Left cardiac atrium (tissue), 4 donors: ENCODE measurements at regions not wholly inside any gene's neighbourhood (a gene's known extent, or its start where the extent isn't known, plus 50 kb on each side); places are given as distances from the start of the nearest gene placed in this dataset.
"Not testable (repeated sequence)": the region's sequence is repeated elsewhere in the genome, so short reads cannot be mapped to it uniquely, and the experiment has no call there.

ENCODE experiments used
- ATAC-seq, 2 donors: fragments of 200-7000 bp; cut with Tn5 transposase; one replicate each; pipeline ENCODE4 v1.9.1; 2020; ENCODE audit warnings: mild to moderate bottlenecking in 2 of 2, moderate library complexity in 2 of 2
- DNase-seq: peaks from one replicate; pipeline ENCODE4 v3.0.0-alpha.2; 2020
- intact Hi-C, 2 donors: fragments of 100-400 bp; cut with DNase I; formaldehyde crosslinking; loops; one replicate each; pipeline versions ENCODE4 v1.14.1 to v1.15.1; 2022 to 2023
- donor health status: DM: no; HTN: yes; CAD: no.
- donor health status: DM: no; HTN: yes; CAD: no; lungs with severe emphysema.
- donor health status: DM: yes; HTN: yes; CAD: no.
- donor health status: Dilated cardiomyopathy.

DNA sequence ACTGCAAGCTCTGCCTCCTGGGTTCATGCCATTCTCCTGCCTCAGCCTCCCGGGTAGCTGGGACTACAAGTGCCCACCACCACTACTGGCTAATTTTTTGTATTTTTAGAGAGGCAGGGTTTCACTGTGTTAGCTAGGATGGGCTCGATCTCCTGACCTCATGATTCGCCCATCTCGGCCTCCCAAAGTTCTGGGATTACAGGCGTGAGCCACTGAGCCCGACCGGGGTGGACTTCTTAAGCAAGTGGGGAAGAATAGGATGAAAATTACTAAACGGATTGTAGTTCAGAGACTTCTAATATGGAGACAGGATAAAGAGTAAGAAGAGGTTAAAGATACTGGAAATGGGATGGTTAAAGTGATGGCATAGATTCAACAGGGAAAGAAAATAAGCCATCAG is 132.3 kb upstream of the IRX2 start:
- DNase-seq (no peak), ATAC-seq (no peak)
- intact Hi-C loops, result no loop called here

DNA sequence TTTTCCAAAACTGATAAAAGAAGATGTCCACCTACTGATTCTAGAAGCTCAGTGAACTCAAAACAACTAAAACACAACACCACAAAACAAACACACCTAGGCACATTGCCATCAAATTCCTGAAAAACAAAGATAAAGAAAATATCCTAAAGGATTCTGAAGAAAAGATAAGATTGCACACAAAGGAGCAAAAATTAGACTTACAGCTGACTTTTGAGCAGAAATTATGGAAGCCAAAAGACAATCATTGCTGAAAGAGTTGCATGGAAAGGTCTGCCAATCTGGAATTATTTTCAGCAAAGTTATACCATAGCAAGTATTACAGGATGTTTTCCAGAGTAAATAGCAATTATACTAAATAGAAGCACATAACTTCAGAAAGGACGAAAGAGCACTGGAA is 128.2 kb upstream of the IRX2 start:
- intact Hi-C loops, result no loop called here

DNA sequence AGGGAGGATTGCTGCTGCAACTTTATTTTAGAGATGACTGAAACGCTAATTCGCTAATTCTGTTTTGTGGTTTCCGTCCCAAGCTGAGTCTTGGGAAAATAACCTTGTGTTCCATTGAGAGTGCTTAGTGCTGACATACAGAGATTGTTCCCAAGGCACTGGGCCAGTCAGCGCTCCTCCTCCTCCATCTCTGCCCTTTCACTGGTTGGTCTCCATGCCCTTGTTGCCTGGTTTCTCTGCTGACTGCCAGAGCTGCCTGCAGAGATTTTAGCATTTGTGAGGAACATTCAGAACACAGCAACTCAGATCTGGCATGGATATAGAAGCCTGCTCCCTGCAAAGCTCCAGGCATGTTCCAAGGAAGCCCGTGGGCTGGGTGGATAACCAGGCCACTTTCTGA is 126.0 kb upstream of the IRX2 start:
- ATAC-seq, result no peak
- intact Hi-C loops, result no loop called here

More for the DNA sequence above, 128.2 kb upstream of the IRX2 start:
- DNase-seq, result no peak
- no peak for ATAC-seq

DNA sequence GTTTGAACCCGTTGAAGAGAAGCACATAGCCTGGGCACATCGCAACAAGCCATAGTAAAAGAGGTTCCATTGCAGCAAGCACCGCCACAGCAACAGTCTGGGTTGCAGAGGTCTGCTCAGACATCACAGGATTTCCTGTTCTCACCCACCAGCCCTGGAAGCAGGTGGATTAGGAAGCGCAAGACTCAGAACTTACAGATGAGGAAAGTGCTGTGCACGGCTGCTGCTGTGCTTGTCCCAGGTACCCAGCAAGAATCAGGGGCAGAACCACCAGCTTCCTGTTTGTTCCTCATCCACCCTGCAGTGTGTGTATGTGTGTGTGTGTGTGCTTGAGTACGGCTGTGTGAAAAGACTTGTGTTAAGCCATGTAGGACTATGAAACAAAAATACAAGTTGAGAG is 124.7 kb upstream of the IRX2 start:
- DNase-seq, result no peak
- intact Hi-C loops, result no loop called here

More for the DNA sequence above, 126.0 kb upstream of the IRX2 start:
- no peak for DNase-seq

DNA sequence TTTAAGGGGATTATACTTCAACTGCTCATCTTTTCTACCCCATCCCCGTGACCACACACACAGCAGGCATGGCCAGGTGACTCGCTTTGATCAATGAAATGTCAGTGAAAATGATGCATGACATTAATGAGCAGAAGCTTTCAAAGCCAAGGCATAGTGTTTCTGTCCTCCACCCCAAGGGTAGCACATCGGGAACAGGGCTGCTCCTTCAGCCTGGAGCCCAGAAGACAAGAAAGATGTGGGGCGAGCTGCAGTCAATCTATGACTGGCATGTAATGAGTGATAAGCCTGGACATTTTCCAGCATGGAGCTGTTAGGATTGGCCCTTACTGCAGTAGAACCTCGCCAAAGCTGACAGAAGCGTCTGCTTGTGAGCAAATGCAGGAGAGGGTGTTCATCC is 122.6 kb upstream of the IRX2 start:
- ATAC-seq (no peak), DNase-seq (no peak)
- intact Hi-C loops, result no loop called here

More for the DNA sequence above, 124.7 kb upstream of the IRX2 start:
- ATAC-seq, result no peak

DNA sequence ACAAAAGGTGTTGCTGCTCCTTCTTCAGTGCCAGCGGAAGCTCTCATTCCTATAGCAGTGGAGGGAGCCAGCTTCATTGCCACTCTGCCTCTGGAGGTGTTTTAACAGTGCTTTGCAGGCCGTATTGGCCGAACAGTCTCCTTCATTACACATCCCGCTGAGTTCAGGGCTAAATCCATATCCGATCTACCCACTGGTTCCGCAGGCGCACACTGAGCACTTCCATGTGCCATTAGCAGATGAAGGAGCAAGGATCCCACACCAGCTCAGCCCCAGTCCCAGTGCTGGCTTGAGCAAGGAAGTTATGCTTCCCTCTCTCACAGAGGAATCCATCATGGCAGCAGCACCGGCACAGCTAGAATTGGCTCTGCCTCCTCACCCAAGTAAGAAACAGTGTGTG is 121.2 kb upstream of the IRX2 start:
- intact Hi-C loops, result no loop called here
- no peak for ATAC-seq
- no peak for DNase-seq

DNA sequence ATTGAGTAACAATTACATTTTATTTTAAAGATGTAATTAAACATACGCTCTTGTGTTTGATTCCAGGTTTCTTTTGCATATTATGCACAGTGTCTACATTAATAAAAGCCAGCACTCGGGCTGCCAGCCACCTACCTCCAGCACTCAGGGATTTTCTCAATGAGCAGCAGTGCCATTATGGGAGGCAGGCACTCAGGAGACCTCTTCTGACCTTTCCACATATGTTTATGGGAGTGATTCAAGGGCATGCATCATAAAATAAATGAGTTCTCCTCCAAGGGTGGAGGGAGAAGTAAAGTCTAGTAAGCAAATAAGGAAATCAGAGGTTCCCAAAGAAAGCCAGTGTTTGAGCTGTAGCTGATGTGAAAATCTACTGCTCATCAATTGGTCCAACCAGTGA is 119.8 kb upstream of the IRX2 start:
- no peak for DNase-seq
- intact Hi-C loops, result no loop called here
- no peak for ATAC-seq

DNA sequence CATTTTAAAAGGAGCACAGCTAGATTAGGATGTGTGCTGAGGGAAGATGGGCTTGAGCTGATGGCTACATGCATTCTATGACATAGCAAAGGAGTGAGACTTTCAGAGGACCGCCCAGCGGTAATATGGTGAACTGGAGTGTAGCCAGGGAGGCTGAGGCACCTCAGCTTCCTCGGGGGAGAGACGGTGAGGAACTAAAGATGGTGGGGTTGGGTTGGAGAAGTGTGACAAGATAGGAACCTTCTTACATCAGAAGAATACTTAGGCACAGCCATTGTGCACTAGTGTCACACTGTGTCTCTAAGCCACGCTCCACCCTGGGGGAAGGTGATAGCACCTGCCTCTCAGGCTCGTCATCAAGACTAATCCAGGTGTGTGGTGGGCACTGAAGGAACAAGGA is 118.0 kb upstream of the IRX2 start:
- intact Hi-C loops, result no loop called here
- no peak for DNase-seq

DNA sequence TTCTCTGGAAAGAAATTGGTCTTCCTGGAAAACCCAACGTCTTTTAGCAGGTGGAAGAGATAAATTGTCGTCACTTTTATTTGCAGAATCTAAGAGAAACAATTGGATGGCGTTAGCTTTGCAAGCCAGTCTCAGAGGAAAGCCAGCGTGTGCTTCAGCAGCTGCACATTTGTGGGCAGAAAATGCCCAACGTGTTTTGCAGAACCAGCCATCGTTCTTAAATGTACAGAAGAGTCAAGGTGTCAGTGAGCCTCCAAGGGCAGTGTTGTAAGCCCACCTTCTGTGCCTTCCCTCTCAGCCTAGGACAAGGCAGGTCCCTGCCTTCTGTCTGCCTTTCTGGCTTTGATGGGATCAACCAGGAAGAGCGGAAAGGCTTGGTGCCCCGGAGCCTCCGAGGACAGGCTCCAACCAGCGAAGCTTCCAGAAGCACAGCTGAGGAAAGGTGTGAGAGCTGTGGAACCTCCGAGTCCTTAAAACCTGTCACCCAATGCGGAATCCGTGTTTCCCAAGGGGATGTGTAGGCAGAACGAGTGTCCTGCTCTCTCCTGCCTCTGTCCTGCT is 116.0 kb upstream of the IRX2 start:
- intact Hi-C loops, result no loop called here
- ATAC-seq (no peak), DNase-seq (no peak)

More for the DNA sequence above, 118.0 kb upstream of the IRX2 start:
- ATAC-seq, result no peak

DNA sequence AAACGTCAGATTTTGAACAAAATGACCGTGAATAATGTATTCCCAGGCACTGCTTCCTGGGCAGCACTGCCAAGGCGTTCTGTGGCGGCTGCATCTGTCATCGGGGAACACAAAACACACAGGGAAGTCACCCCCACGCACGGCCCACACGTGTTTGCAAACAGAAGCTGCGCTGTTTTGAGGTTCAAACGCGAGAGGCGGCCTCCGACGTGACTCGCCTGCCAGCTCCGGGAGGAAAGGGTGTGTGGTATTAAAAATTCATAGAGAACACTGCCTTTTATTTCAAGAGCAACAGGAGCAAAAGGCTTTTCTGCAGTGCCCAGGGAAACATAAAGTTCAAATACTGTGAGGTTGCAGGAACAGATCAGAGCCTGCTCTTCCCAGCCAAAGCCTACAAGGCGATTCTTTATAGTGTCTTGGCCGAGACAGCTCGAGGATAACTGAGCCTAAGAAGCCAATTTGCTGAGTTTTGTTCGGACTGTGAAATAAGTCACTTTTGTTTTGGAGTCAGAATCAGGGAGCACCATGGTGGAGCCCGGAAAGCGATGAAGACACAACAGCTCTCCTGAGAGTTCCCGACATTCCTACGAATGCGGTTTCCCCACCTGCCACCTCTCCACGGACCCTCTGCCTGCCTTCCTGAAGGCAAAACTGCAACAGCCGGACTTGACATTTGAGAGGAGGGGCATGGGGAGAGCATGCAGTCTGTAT is 115.3 kb upstream of the IRX2 start:
- intact Hi-C loops, result no loop called here
- ATAC-seq (no peak), DNase-seq (no peak)

DNA sequence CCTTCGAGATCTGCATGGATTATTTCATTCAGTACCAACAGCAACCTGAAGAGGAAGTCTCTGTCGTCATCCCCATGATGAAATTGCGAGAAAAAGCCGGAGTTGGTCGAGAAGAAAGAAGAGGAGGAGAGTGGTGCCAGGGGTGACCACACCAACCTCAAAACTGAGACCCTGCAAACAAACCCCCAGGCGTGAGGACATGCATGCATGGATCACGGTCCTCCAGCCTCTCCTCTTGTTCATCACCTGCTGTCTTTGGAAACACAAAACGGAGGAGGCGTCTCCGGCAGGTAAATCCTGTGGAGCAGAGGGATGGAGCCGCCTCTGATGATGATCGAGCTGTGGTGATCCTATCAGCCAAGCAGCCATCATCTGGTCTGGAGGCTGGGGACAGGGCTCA is 114.4 kb upstream of the IRX2 start:
- intact Hi-C loops, result no loop called here
- DNase-seq (no peak), ATAC-seq (no peak)

DNA sequence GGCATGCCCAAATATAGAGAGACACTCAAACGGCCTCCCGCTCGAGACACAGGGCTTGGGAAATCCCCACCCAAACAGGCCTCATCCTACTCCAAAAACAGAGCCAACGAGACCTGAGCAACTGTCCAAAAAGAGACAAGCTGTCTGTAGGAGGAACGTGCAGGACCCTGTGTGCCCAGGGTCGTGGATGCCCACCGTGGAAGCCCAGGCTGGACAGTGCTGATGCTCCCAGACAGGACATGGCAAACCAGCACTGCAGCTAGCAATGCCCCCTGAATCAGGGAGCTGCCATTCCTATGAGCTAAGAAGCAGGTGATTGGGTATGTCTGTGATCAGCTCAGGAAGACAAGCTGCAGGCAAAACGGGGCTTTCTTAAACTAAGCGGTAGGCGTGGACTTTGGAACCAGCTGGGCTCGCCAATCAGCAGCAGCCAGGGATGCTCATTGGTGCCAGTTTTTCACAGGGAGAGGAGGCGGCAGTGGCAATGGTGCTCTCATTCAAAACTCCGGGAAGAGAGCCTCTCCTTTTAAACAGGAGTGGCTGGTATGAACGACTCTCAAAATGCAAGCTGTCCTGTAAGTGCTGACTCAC is 113.1 kb upstream of the IRX2 start:
- intact Hi-C loops, result no loop called here
- ATAC-seq (no peak), DNase-seq (no peak)

DNA sequence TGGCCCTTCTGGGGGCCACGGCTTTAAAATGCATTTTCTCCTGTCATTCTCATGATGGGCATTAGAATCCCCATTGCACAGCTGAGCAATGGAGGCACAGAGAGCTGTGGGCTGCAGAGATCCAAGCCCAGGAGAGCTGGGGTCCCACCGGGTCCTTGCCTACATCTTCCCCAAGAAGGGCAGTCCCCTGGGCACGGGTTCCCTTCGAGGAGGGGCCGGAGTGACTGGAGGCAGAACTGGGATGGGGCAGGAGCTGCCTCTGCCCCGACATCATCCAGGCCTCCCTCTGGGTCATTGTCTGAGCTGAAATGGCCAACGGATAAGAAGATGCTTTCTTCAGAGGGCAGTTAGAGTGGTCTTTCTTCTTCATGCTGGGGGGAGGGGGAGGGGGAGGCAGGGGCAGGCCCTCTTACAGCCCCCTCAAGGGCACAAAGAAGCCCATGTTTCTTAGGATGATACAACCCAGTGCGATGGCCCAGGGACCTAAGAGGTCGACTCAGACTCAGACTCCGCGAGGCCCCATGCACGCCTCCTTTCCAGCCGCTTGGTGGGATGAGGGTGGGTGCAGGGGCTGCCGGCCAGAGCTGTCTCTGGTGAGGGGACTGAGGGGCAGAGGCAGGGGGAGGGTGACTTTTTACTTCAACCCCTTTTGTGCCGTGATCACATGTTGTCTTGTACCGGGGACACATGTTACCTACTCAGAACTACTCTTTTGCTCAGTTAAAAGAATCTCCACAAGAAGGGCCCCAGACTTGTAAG is 112.4 kb upstream of the IRX2 start:
- DNase-seq (no peak), ATAC-seq (no peak)
- intact Hi-C loops, result no loop called here

DNA sequence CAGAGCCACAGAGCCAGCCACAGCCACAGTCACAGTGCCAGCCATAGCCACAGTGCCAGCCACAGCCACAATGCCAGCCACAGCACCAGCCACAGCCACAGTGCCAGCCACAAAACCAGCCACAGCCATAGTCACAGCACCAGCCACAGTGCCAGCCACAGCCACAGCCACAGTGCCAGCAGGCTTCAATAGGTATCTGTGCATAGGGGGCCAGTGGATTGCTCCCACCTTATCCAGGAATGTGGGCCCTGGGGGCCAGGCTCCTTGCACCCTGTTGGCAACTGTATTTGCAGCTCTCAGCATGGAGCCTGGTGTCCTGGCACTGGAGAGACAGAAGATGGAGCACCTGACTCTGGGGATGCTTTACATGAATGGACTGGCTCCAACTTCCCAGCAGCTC is 111.7 kb upstream of the IRX2 start:
- intact Hi-C loops, result no loop called here
- ATAC-seq (no peak), DNase-seq (no peak)

DNA sequence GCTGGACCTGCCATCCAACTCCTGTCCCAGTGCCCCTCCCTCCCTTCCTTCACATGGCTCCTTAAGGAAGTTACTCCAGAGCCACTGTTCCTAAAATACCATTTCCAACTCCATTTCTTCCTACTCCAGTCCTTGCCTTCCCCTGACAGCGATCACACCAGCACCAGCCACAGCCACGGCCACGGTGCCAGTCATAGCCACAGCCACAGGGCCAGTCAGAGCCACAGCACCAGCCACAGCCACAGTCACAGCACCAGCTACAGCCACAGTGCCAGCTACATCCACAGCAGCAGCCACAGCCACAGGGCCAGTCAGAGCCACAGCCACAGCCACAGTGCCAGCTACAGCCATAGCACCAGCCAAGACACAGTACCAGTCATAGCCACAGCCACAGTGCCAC is 110.7 kb upstream of the IRX2 start:
- DNase-seq, intact Hi-C loops, ATAC-seq: not testable (repeated sequence)

DNA sequence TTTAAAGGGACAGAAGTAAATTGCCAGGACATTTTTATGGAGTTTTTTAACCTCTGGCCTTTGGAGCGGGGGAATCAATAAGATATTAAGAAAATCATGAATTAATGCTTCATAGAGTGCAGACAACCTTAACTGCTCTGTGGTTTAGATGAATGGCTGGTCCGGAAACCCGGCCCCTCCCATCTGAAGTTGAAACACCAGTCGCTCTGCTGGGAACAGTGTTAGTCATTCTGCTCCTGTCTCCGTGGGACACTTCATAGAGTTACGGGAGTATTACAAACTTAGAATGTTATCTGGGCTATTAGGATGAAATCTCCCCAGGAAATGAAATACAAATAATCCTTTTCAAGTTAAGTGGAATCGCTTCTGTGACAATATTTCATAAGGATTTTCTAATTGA is 110.1 kb upstream of the IRX2 start:
- intact Hi-C loops, result no loop called here

DNA sequence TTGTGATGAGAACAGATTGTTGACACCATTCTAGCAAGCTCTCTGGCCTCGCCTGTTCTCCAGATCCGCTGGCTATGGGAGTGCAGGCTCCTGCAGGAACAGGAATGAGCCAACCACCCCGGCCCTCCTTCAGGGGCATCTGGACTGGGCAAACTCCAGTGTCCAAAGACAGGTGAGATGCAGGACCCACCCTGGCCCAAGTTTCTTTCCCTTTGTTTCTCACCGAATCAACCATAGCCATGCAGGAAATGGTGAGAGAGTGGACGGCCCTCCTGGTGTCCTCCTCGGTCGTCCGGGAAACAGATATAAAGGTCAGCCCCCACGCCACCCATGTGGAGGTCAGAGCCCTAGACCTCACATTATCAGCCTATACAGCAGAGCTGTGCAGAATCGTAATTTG is 108.6 kb upstream of the IRX2 start:
- DNase-seq, result no peak
- ATAC-seq, result no peak
- intact Hi-C loops, result no loop called here

More for the DNA sequence above, 110.1 kb upstream of the IRX2 start:
- DNase-seq, result no peak
- ATAC-seq, result no peak

DNA sequence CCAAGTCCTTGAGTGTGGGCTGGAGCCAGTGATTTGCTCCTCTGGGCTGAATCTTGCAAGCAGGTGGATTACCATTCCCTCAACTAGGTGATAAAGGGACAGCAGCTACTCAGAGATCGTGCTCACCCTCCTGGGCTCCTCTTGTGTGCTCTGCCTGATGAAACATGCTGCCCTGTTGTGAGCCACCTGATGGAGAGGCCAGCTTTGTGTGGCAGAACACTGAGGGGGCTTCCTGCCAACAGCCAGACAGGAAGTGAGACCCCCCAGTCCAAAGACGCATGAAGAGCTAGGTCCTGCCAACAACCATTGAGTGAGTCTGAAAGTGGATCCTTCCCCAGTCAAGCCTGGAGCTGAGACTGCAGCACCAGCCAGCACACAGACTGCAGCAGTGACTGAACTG is 106.4 kb upstream of the IRX2 start:
- ATAC-seq (no peak), DNase-seq (no peak)
- intact Hi-C loops, result no loop called here

DNA sequence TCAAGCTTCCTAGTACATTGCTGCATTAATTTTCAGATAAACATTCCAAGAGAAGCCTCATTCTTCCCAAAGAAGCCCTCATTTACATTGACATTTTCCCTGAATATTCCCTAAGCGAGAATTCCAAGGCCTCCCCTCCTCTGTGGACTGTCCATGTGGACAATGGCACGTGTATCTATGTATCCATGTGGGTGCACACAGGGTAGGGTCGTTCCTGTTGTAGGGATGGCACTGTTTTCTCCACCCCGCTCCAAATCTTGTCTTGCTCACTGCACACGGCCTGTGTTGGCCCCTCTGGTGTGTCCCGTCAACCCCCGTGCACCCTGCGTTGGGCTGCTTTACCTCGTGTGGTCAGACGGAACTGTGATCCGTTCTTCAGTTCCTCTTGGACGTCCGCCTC is 104.7 kb upstream of the IRX2 start:
- ATAC-seq (no peak), DNase-seq (no peak)
- intact Hi-C loops, result no loop called here

DNA sequence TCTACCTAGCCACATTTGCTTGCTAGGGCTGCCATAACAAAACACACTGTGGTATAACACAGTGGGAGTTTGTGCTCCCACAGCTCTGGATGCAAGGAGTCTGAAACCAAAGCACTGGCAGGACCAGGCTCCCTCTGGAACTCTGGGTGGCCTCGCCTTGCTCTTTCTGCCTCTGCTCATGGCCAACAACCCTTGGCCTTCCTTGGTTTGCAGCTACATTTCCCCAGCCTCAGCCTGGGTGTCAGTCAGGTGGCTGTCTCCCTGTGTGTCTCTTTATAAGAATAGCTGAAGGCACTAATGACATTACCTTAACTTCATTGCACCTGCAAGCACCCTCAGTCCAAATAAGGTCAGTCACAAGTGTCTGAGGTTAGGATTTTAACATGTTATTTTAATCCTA is 101.0 kb upstream of the IRX2 start:
- ATAC-seq, result no peak
- intact Hi-C loops, result no loop called here
- no peak for DNase-seq
